NB4 (cell line): ENCODE measurements at regions not wholly inside any gene's neighbourhood (a gene's known extent, or its start where the extent isn't known, plus 50 kb on each side); places are given as distances from the start of the nearest gene placed in this dataset.

Source experiments
- MYC ChIP-seq: IDR thresholded peaks from 2 replicates; pipeline ENCODE4 v1.6.1; 2011; ENCODE audit warnings: low read depth, low read length
- POLR2A ChIP-seq: IDR thresholded peaks from 2 replicates; pipeline ENCODE4 v1.6.1; 2011; ENCODE audit warnings: mild to moderate bottlenecking; ENCODE audit not compliant: insufficient read length; ENCODE audit errors: extremely low read depth
- TF ChIP-seq, protein P1 (sequence below): IDR thresholded peaks from one replicate; pipeline ENCODE4 v1.5.1; 2012; ENCODE audit warnings: low read depth, low read length
- TF ChIP-seq, protein P2 (sequence below): IDR thresholded peaks from 2 replicates; pipeline ENCODE4 v1.6.1; 2011; ENCODE audit warnings: low read depth, low read length

GRCh38 chr10:132992433-132993215 lies 50.3 kb upstream of the CFAP46 start:
- TF ChIP-seq, protein P1, sequence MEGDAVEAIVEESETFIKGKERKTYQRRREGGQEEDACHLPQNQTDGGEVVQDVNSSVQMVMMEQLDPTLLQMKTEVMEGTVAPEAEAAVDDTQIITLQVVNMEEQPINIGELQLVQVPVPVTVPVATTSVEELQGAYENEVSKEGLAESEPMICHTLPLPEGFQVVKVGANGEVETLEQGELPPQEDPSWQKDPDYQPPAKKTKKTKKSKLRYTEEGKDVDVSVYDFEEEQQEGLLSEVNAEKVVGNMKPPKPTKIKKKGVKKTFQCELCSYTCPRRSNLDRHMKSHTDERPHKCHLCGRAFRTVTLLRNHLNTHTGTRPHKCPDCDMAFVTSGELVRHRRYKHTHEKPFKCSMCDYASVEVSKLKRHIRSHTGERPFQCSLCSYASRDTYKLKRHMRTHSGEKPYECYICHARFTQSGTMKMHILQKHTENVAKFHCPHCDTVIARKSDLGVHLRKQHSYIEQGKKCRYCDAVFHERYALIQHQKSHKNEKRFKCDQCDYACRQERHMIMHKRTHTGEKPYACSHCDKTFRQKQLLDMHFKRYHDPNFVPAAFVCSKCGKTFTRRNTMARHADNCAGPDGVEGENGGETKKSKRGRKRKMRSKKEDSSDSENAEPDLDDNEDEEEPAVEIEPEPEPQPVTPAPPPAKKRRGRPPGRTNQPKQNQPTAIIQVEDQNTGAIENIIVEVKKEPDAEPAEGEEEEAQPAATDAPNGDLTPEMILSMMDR: no peak
- TF ChIP-seq POLR2A (no peak), MYC (no peak)
- TF ChIP-seq, protein P2, sequence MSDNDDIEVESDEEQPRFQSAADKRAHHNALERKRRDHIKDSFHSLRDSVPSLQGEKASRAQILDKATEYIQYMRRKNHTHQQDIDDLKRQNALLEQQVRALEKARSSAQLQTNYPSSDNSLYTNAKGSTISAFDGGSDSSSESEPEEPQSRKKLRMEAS: no peak
